KMS-11 (cell line): ENCODE measurements at regions not wholly inside any gene's neighbourhood (a gene's known extent, or its start where the extent isn't known, plus 50 kb on each side); places are given as distances from the start of the nearest gene placed in this dataset.

Source experiments
- H2AFZ ChIP-seq: fragments of 200-600 bp; sonication (generic); 2 replicates; pipeline ENCODE4 v1.6.1; 2016; ENCODE audit warnings: antibody characterized with exemption, mixed run types, low read depth
- H3K27ac ChIP-seq: fragments of 200-600 bp; sonication (generic); 2 replicates; pipeline ENCODE4 v1.6.1; 2016; ENCODE audit warnings: mild to moderate bottlenecking, mixed run types
- H3K27me3 ChIP-seq: fragments of 200-600 bp; sonication (generic); 2 replicates; pipeline ENCODE4 v1.6.1; 2017; ENCODE audit warnings: mild to moderate bottlenecking, low read depth, mixed run types, moderate library complexity; ENCODE audit not compliant: insufficient read depth
- H3K36me3 ChIP-seq: fragments of 200-600 bp; sonication (generic); 2 replicates; pipeline ENCODE4 v1.6.1; 2017; ENCODE audit warnings: mild to moderate bottlenecking, mixed run types; ENCODE audit not compliant: insufficient read depth
- H3K4me1 ChIP-seq: fragments of 200-600 bp; sonication (generic); 2 replicates; pipeline ENCODE4 v1.6.1; 2016; ENCODE audit warnings: mild to moderate bottlenecking, low read depth, mixed run types; ENCODE audit not compliant: poor library complexity, severe bottlenecking
- H3K4me2 ChIP-seq: fragments of 200-600 bp; sonication (generic); 2 replicates; pipeline ENCODE4 v1.7.0; 2016; ENCODE audit warnings: mild to moderate bottlenecking, mixed run types
- H3K4me3 ChIP-seq: fragments of 200-600 bp; sonication (generic); IDR thresholded peaks from 2 replicates; pipeline ENCODE4 v1.6.1; 2017; ENCODE audit warnings: low read depth, low read length, mixed read lengths; ENCODE audit not compliant: insufficient read depth
- H3K79me2 ChIP-seq: fragments of 200-600 bp; sonication (generic); 2 replicates; pipeline ENCODE4 v1.6.1; 2016; ENCODE audit warnings: low read depth, mixed run types; ENCODE audit not compliant: insufficient read depth
- H3K9ac ChIP-seq: fragments of 200-600 bp; sonication (generic); 2 replicates; pipeline ENCODE4 v1.6.1; 2016; ENCODE audit warnings: mild to moderate bottlenecking, mixed run types
- H4K20me1 ChIP-seq: fragments of 200-600 bp; sonication (generic); 2 replicates; pipeline ENCODE4 v1.6.1; 2016; ENCODE audit warnings: mild to moderate bottlenecking, mixed run types; ENCODE audit not compliant: insufficient read depth
- CTCF ChIP-seq: fragments of 200-600 bp; sonication (generic); conservative IDR thresholded peaks from 2 replicates; pipeline ENCODE4 v1.6.1; 2017; ENCODE audit warnings: low read depth, mild to moderate bottlenecking, antibody characterized with exemption, low read length, moderate library complexity, mixed read lengths

- no peaks in the 10 kb centered on the region for H3K27me3 ChIP-seq
- no peak for TF ChIP-seq CTCF
- H3K4me1 ChIP-seq = no peaks in the 10 kb centered on the region
- H2AFZ ChIP-seq = no peak overlapping the region
- H4K20me1 ChIP-seq = no peaks in the 10 kb centered on the region
- no peak overlapping the region for H3K4me2 ChIP-seq
- no peak overlapping the region for H3K9ac ChIP-seq
- no peak overlapping the region for H3K27ac ChIP-seq
- H3K4me3 ChIP-seq = no peak overlapping the region
- no peaks in the 10 kb centered on the region for H3K36me3 ChIP-seq
- no peaks in the 10 kb centered on the region for H3K79me2 ChIP-seq
Observed at GRCh38 chr10:31617757-31618156, 298.7 kb downstream of the ZEB1 start.

GRCh38 chr10:31617133-31617532 is 298.1 kb downstream of the ZEB1 start:
- no peaks in the 10 kb centered on the region for H4K20me1 ChIP-seq
- no peaks in the 10 kb centered on the region for H3K79me2 ChIP-seq
- H2AFZ ChIP-seq = no peak overlapping the region
- H3K27me3 ChIP-seq = no peaks in the 10 kb centered on the region
- no peak overlapping the region for H3K4me3 ChIP-seq
- no peak overlapping the region for H3K4me2 ChIP-seq
- no peak overlapping the region for H3K27ac ChIP-seq
- H3K36me3 ChIP-seq = no peaks in the 10 kb centered on the region
- H3K9ac ChIP-seq = no peak overlapping the region
- H3K4me1 ChIP-seq = no peaks in the 10 kb centered on the region
- no peak for TF ChIP-seq CTCF

- TF ChIP-seq CTCF = no peak
- no peak overlapping the region for H2AFZ ChIP-seq
- H3K4me1 ChIP-seq = no peaks in the 10 kb centered on the region
- H3K79me2 ChIP-seq = no peaks in the 10 kb centered on the region
- H3K27me3 ChIP-seq = no peaks in the 10 kb centered on the region
- no peaks in the 10 kb centered on the region for H4K20me1 ChIP-seq
- H3K9ac ChIP-seq = no peak overlapping the region
- no peaks in the 10 kb centered on the region for H3K36me3 ChIP-seq
- H3K4me2 ChIP-seq = no peak overlapping the region
- H3K27ac ChIP-seq = no peak overlapping the region
- H3K4me3 ChIP-seq = no peak overlapping the region
Observed at GRCh38 chr10:31615129-31615528, 296.1 kb downstream of the ZEB1 start.

DNA sequence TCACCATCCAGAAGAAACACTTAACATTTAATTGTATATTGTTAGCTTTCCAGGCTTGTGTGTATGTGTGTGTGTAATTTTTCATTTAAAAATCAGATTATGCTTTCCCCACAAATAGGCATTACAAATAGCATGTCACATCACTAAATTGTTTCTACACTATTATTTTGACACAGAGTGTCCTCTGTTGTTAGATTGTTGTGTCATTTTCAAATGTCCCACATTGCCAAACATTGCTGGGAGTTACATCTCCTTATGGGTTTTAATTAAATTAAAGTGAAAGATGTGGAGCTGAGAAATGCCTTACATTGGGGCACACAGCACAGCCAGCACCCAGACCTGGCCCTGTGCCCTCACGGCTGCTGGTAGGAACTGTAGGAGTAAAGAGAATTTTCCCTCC is 295.6 kb downstream of the ZEB1 start:
- H3K4me2 ChIP-seq = no peak overlapping the region
- no peak overlapping the region for H3K9ac ChIP-seq
- no peaks in the 10 kb centered on the region for H3K4me1 ChIP-seq
- no peaks in the 10 kb centered on the region for H3K27me3 ChIP-seq
- no peak for TF ChIP-seq CTCF
- no peak overlapping the region for H3K4me3 ChIP-seq
- no peaks in the 10 kb centered on the region for H3K36me3 ChIP-seq
- no peaks in the 10 kb centered on the region for H3K79me2 ChIP-seq
- H3K27ac ChIP-seq = no peak overlapping the region
- H4K20me1 ChIP-seq = no peaks in the 10 kb centered on the region
- no peak overlapping the region for H2AFZ ChIP-seq

DNA sequence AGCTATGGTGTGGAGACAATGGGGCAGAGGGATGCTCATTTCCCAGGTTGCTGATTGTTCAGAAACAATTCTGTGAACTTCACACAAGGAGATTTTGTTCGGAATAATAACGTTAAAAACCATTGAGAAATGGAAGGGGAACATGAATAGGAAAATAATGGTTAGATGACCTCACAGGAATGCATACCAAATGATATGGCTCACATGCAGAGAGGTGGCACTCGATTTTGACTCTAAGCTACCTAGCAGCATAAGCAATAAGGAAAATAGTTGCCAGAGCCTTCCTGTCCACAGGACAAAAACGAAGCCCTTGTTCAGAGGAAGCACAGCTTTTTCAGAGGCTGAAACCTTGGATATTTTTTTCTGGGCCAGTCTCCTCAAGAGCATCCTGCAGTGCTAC is 293.1 kb downstream of the ZEB1 start:
- H3K4me3 ChIP-seq = no peak overlapping the region
- H4K20me1 ChIP-seq = no peaks in the 10 kb centered on the region
- no peak overlapping the region for H3K4me2 ChIP-seq
- no peaks in the 10 kb centered on the region for H3K27me3 ChIP-seq
- H3K27ac ChIP-seq = no peak overlapping the region
- H3K9ac ChIP-seq = no peak overlapping the region
- no peaks in the 10 kb centered on the region for H3K4me1 ChIP-seq
- H3K36me3 ChIP-seq = no peaks in the 10 kb centered on the region
- H2AFZ ChIP-seq = no peak overlapping the region
- no peak for TF ChIP-seq CTCF
- H3K79me2 ChIP-seq = no peaks in the 10 kb centered on the region
